NT2/D1 (cell line): ENCODE measurements at regions not wholly inside any gene's neighbourhood (a gene's known extent, or its start where the extent isn't known, plus 50 kb on each side); places are given as distances from the start of the nearest gene placed in this dataset.

Experiments used
- DNase-seq: peaks from one replicate; pipeline ENCODE4 v3.0.0-alpha.2; 2011; ENCODE audit warnings: low read depth, low spot score
- H3K27me3 ChIP-seq: 2 replicates; pipeline ENCODE4 v1.6.0; 2011; ENCODE audit warnings: mild to moderate bottlenecking; ENCODE audit not compliant: insufficient read length, insufficient read depth
- H3K36me3 ChIP-seq: 2 replicates; pipeline ENCODE4 v1.6.1; 2011; ENCODE audit warnings: mild to moderate bottlenecking, low read length, mixed read lengths; ENCODE audit not compliant: insufficient read depth, insufficient read length
- H3K4me1 ChIP-seq: 2 replicates; pipeline ENCODE4 v1.5.1; 2011; ENCODE audit not compliant: insufficient read depth, insufficient read length
- H3K4me3 ChIP-seq: 2 replicates; pipeline ENCODE4 v1.5.1; 2011; ENCODE audit warnings: low read depth; ENCODE audit not compliant: insufficient read length
- H3K9ac ChIP-seq: 2 replicates; pipeline ENCODE4 v1.6.0; 2011; ENCODE audit warnings: low read depth; ENCODE audit not compliant: insufficient read length
- H3K9me3 ChIP-seq: 2 replicates; pipeline ENCODE4 v1.5.1; 2011; ENCODE audit warnings: mild to moderate bottlenecking, low read length; ENCODE audit not compliant: insufficient read depth
- SUZ12 ChIP-seq: IDR thresholded peaks from 2 replicates; pipeline ENCODE4 v1.6.1; 2011; ENCODE audit not compliant: insufficient read length, insufficient read depth; ENCODE audit errors: extremely low read depth
- YY1 ChIP-seq: IDR thresholded peaks from 2 replicates; pipeline ENCODE4 v1.6.1; 2011; ENCODE audit not compliant: insufficient read length, insufficient read depth
- ZNF274 ChIP-seq: IDR thresholded peaks from 2 replicates; pipeline ENCODE4 v1.6.1; 2011; ENCODE audit warnings: mild to moderate bottlenecking, low read depth, low read length

DNA sequence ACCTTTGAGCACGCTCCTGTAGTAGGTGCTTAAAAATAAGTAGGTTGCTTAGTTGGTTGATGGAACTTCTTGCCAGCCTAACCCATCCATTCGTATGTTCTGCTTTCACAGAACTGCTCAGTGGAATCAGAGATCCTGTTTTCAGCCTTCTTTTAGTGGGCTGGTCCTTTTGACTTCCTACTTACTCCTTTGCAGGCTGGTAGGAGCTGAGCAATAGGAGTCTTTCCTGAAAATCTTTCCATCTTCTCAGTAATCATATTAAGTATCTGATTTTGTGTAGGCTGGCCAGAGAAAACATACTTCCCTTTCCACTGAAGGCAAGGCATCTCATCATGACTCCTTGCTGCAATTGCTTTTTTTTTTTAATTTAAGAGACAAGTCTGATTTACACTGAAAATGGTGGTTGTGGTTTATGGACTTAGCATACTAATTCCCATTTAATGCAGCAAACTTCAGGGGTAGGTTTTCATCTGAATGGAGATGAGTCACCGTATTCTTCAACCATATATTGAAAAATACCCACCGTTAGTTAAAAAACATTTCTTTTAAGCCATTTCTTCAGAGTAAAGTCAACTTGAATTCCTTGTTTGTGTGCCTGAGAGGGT lies 208.0 kb downstream of the ZNF365 start:
- DNase-seq: no peak
- Histone ChIP-seq H3K4me1 (no peaks in the 10 kb centered on the region), H3K4me3 (no peak overlapping the region), H3K9ac (no peak overlapping the region), H3K36me3 (no peaks in the 10 kb centered on the region), H3K27me3 (no peaks in the 10 kb centered on the region), H3K9me3 (no peaks in the 10 kb centered on the region)
- TF ChIP-seq YY1 (no peak), ZNF274 (no peak), SUZ12 (no peak)

DNA sequence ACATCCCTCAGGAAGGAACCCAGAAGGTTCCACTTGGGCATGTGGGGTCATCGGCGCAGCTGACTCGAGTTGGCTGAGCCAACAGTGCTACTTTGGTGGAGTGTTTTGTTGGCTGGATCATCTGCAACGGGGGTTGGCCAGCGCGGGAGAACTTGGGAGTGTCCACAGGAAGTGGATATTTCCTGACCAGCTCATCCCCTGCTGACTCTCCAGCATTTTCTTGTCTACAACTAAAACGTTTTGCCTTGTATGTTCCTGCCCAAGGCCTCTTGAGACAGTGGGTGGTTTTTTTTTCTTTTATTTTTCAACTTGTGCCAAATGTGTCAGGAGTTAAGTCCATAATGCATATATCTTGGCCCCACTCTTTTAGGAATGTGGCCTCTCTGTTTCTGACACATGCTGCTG lies 208.6 kb downstream of the ZNF365 start:
- no peak overlapping the region for H3K4me3 ChIP-seq
- no peaks in the 10 kb centered on the region for H3K27me3 ChIP-seq
- TF ChIP-seq SUZ12 (no peak), ZNF274 (no peak), YY1 (no peak)
- no peaks in the 10 kb centered on the region for H3K36me3 ChIP-seq
- no peak overlapping the region for H3K9ac ChIP-seq
- DNase-seq: no peak
- no peaks in the 10 kb centered on the region for H3K4me1 ChIP-seq
- H3K9me3 ChIP-seq: no peaks in the 10 kb centered on the region

DNA sequence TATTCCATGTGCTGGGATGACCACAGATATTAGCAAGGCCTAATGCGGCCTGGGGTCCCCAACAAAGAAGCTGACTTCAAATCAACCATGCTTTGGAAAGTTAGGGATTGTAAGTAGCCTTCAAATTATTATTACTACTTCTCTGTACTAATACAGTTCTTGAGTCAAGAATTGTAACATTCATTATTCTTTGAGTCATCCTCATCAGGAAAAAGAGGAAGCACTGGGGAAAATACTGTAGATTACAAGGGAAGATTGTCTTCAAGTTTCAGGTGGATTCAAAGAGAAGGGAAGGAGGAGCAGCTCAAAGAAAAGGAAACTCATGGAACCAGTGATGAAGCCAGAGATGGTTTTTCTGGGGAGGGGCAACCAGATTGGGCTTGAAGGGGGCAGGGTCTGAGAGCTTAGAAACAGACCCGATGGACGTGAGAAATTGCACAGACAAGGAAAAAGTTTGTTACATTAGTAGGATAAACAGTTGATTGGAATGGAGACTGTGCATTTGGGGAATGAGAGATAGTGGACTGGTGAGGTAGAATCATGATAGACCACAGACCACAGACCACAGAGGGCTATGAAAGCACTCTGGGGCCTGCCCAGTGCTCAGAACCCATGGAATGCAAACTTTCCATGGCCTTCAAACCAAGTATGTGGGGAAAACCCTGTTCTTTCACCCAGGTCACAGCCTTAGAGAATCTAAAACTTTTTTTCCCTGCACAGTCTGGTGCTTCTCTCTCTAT lies 209.9 kb downstream of the ZNF365 start:
- H3K27me3 ChIP-seq: no peaks in the 10 kb centered on the region
- no peaks in the 10 kb centered on the region for H3K4me1 ChIP-seq
- TF ChIP-seq YY1: no peak
- TF ChIP-seq ZNF274: no peak
- TF ChIP-seq SUZ12: no peak
- no peaks in the 10 kb centered on the region for H3K36me3 ChIP-seq
- H3K9me3 ChIP-seq: no peaks in the 10 kb centered on the region
- no peak overlapping the region for H3K4me3 ChIP-seq
- no peak for DNase-seq
- no peak overlapping the region for H3K9ac ChIP-seq

GRCh38 chr10:62584731-62585130 lies 210.6 kb downstream of the ZNF365 start:
- Histone ChIP-seq H3K27me3 (no peaks in the 10 kb centered on the region), H3K4me3 (no peak overlapping the region), H3K9me3 (no peaks in the 10 kb centered on the region), H3K36me3 (no peaks in the 10 kb centered on the region), H3K9ac (no peak overlapping the region), H3K4me1 (no peaks in the 10 kb centered on the region)
- TF ChIP-seq YY1 (no peak), ZNF274 (no peak), SUZ12 (no peak)
- DNase-seq: no peak

DNA sequence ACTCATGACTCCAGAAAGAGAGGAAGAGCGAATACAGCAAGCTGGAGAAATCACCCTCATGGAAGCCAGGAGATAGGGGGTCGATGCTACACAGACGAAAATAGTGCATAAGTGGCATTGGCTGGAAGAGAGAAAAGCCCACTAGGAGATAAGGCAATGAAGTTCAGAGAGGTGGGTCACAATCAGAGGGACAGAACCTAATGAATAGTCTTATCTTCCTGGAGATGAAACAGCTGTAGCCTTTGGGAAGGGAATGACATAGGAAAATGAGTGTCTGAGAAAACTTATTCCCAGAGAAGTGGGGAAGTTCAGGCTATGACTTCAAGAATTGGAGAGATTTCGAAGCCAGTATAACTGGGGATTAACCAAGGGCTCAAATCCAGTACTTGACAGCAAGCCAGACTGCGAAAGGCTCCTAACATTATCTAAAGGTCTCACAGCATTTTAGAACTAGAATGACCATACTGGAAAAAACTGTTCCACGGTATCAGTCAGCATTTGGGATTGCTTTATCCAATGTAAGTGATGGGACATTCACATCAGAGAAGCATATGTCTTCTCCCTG lies 211.1 kb downstream of the ZNF365 start:
- no peaks in the 10 kb centered on the region for H3K36me3 ChIP-seq
- H3K27me3 ChIP-seq: no peaks in the 10 kb centered on the region
- H3K4me1 ChIP-seq: no peaks in the 10 kb centered on the region
- H3K9me3 ChIP-seq: no peaks in the 10 kb centered on the region
- TF ChIP-seq ZNF274: no peak
- no peak overlapping the region for H3K4me3 ChIP-seq
- no peak for DNase-seq
- no peak overlapping the region for H3K9ac ChIP-seq

DNA sequence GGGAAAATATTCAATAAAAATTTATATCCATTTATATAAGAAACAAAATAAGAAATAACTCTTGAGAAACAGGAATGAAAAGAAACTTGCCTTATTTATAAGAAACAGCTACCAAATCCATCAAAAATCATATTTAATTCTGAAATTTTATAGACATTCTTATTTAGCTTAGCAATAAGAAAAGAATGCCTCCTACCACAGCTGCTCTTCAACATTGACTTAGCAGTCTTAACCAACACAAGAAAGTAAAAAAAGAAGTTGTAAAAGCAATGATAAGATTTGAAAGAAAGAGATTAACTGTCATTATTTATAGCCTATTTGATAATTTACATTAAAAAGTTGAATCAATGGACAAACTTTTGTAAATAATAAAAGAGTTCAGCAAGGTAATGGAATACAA lies 212.8 kb downstream of the ZNF365 start:
- no peak overlapping the region for H3K4me3 ChIP-seq
- H3K9me3 ChIP-seq: no peaks in the 10 kb centered on the region
- no peaks in the 10 kb centered on the region for H3K27me3 ChIP-seq
- no peak overlapping the region for H3K9ac ChIP-seq
- no peak for DNase-seq
- TF ChIP-seq YY1: no peak
- TF ChIP-seq SUZ12: no peak
- TF ChIP-seq ZNF274: no peak
- no peaks in the 10 kb centered on the region for H3K36me3 ChIP-seq
- H3K4me1 ChIP-seq: no peaks in the 10 kb centered on the region

GRCh38 chr10:62588116-62588515 lies 213.9 kb downstream of the ZNF365 start:
- no peak overlapping the region for H3K4me3 ChIP-seq
- H3K36me3 ChIP-seq: no peaks in the 10 kb centered on the region
- DNase-seq: no peak
- no peaks in the 10 kb centered on the region for H3K9me3 ChIP-seq
- H3K4me1 ChIP-seq: no peaks in the 10 kb centered on the region
- no peaks in the 10 kb centered on the region for H3K27me3 ChIP-seq
- no peak overlapping the region for H3K9ac ChIP-seq
- TF ChIP-seq YY1: no peak
- no peak for TF ChIP-seq ZNF274
- no peak for TF ChIP-seq SUZ12
